Central memory CD8-positive, alpha-beta T cell (primary cell): ENCODE measurements at regions not wholly inside any gene's neighbourhood (a gene's known extent, or its start where the extent isn't known, plus 50 kb on each side); places are given as distances from the start of the nearest gene placed in this dataset.
"Not testable (repeated sequence)": the region's sequence is repeated elsewhere in the genome, so short reads cannot be mapped to it uniquely, and the experiment has no call there.

Source experiments
- ATAC-seq: fragments of 150-1000 bp; cut with Tn5 transposase; replicated peaks from 2 replicates; pipeline ENCODE4 v1.10.0; 2022; ENCODE audit warnings: mild to moderate bottlenecking, moderate FRiP score, moderate number of reproducible peaks; ENCODE audit not compliant: poor library complexity, severe bottlenecking; ENCODE audit errors: extremely low read depth
- DNase-seq, 2 donors: peaks; one replicate each; pipeline ENCODE4 v3.0.0; 2021; ENCODE audit warnings: low spot score in 2 of 2
- H3K27ac Mint-ChIP-seq: one replicate; pipeline ENCODE4 v1.8.0; 2022; ENCODE audit warnings: low read depth, mild to moderate bottlenecking, moderate library complexity, mixed read lengths
- H3K27me3 Mint-ChIP-seq: one replicate; pipeline ENCODE4 v1.8.0; 2022; ENCODE audit warnings: mixed read lengths
- H3K36me3 Mint-ChIP-seq: one replicate; pipeline ENCODE4 v1.8.0; 2022; ENCODE audit warnings: mild to moderate bottlenecking, moderate library complexity, mixed read lengths; ENCODE audit not compliant: insufficient read depth
- H3K4me1 Mint-ChIP-seq: one replicate; pipeline ENCODE4 v1.8.0; 2022; ENCODE audit warnings: mixed read lengths
- H3K4me3 Mint-ChIP-seq: one replicate; pipeline ENCODE4 v1.8.0; 2022; ENCODE audit warnings: mild to moderate bottlenecking, moderate library complexity, mixed read lengths
- H3K9me3 Mint-ChIP-seq: one replicate; pipeline ENCODE4 v1.8.0; 2022; ENCODE audit warnings: mixed read lengths

GRCh38 chr14:28603606-28604005 lies 163.0 kb upstream of the FOXG1 start:
- peaks cover 19% of the 10 kb centered on the region for H3K9me3 Mint-ChIP-seq
- no peak overlapping the region for H3K27ac Mint-ChIP-seq
- no peaks in the 10 kb centered on the region for H3K4me1 Mint-ChIP-seq
- no peaks in the 10 kb centered on the region for H3K36me3 Mint-ChIP-seq
- DNase-seq (no peak), ATAC-seq (no peak)
- H3K4me3 Mint-ChIP-seq = no peak overlapping the region
- H3K27me3 Mint-ChIP-seq = no peaks in the 10 kb centered on the region

- Mint-ChIP-seq H3K4me3 (no peak overlapping the region), H3K36me3 (no peaks in the 10 kb centered on the region), H3K9me3 (peaks cover 11% of the 10 kb centered on the region), H3K27ac (no peak overlapping the region), H3K27me3 (no peaks in the 10 kb centered on the region), H3K4me1 (no peaks in the 10 kb centered on the region)
- no peak for DNase-seq
- ATAC-seq = no peak
These were observed 158.9 kb upstream of the FOXG1 start for GRCh38 chr14:28607661-28608060.

- H3K4me3 Mint-ChIP-seq = no peak overlapping the region
- peaks cover 5% of the 10 kb centered on the region for H3K9me3 Mint-ChIP-seq
- H3K36me3 Mint-ChIP-seq = no peaks in the 10 kb centered on the region
- DNase-seq = no peak
- H3K27me3 Mint-ChIP-seq = no peaks in the 10 kb centered on the region
- no peak for ATAC-seq
- no peak overlapping the region for H3K27ac Mint-ChIP-seq
- H3K4me1 Mint-ChIP-seq = no peaks in the 10 kb centered on the region
These were observed 158.1 kb upstream of the FOXG1 start for GRCh38 chr14:28608443-28608842.

GRCh38 chr14:28608851-28609828 lies 157.4 kb upstream of the FOXG1 start:
- Mint-ChIP-seq H3K36me3 (no peaks in the 10 kb centered on the region), H3K4me1 (no peaks in the 10 kb centered on the region), H3K4me3 (no peak overlapping the region), H3K9me3 (peaks cover 11% of the 10 kb centered on the region), H3K27ac (no peak overlapping the region), H3K27me3 (no peaks in the 10 kb centered on the region)
- no peak for ATAC-seq
- no peak for DNase-seq

GRCh38 chr14:28612414-28612813 lies 154.2 kb upstream of the FOXG1 start:
- Mint-ChIP-seq H3K4me3 (no peak overlapping the region), H3K27ac (no peak overlapping the region), H3K36me3 (no peaks in the 10 kb centered on the region), H3K4me1 (no peaks in the 10 kb centered on the region), H3K9me3 (peaks cover 29% of the 10 kb centered on the region), H3K27me3 (no peaks in the 10 kb centered on the region)
- DNase-seq (no peak), ATAC-seq (no peak)

- H3K9me3 Mint-ChIP-seq = peaks cover 29% of the 10 kb centered on the region
- no peaks in the 10 kb centered on the region for H3K4me1 Mint-ChIP-seq
- ATAC-seq = no peak
- no peak for DNase-seq
- no peaks in the 10 kb centered on the region for H3K36me3 Mint-ChIP-seq
- H3K27ac Mint-ChIP-seq = no peak overlapping the region
- no peak overlapping the region for H3K4me3 Mint-ChIP-seq
- no peaks in the 10 kb centered on the region for H3K27me3 Mint-ChIP-seq
These were observed 153.1 kb upstream of the FOXG1 start for GRCh38 chr14:28613532-28613931.

GRCh38 chr14:28626780-28627179 lies 139.8 kb upstream of the FOXG1 start:
- ATAC-seq (no peak), DNase-seq (no peak)
- Mint-ChIP-seq H3K27ac (no peak overlapping the region), H3K27me3 (no peaks in the 10 kb centered on the region), H3K36me3 (no peaks in the 10 kb centered on the region), H3K4me1 (no peaks in the 10 kb centered on the region), H3K9me3 (peaks cover 12% of the 10 kb centered on the region), H3K4me3 (no peak overlapping the region)

GRCh38 chr14:28629328-28630004 lies 137.1 kb upstream of the FOXG1 start:
- DNase-seq (no peak), ATAC-seq (no peak)
- Mint-ChIP-seq H3K4me3 (no peak overlapping the region), H3K36me3 (no peaks in the 10 kb centered on the region), H3K9me3 (peaks cover 16% of the 10 kb centered on the region), H3K27ac (no peak overlapping the region), H3K4me1 (no peaks in the 10 kb centered on the region), H3K27me3 (no peaks in the 10 kb centered on the region)

GRCh38 chr14:28630100-28630499 lies 136.5 kb upstream of the FOXG1 start:
- DNase-seq = no peak
- no peaks in the 10 kb centered on the region for H3K4me1 Mint-ChIP-seq
- no peak overlapping the region for H3K4me3 Mint-ChIP-seq
- peaks cover 16% of the 10 kb centered on the region for H3K9me3 Mint-ChIP-seq
- H3K36me3 Mint-ChIP-seq = no peaks in the 10 kb centered on the region
- no peaks in the 10 kb centered on the region for H3K27me3 Mint-ChIP-seq
- no peak overlapping the region for H3K27ac Mint-ChIP-seq
- ATAC-seq = no peak

- no peak overlapping the region for H3K27ac Mint-ChIP-seq
- ATAC-seq (no peak), DNase-seq (no peak)
- no peaks in the 10 kb centered on the region for H3K27me3 Mint-ChIP-seq
- peaks cover 34% of the 10 kb centered on the region for H3K9me3 Mint-ChIP-seq
- no peaks in the 10 kb centered on the region for H3K4me1 Mint-ChIP-seq
- no peak overlapping the region for H3K4me3 Mint-ChIP-seq
- H3K36me3 Mint-ChIP-seq = no peaks in the 10 kb centered on the region
These were observed 131.2 kb upstream of the FOXG1 start for GRCh38 chr14:28635387-28635786.

GRCh38 chr14:28635816-28636215 lies 130.8 kb upstream of the FOXG1 start:
- H3K27me3 Mint-ChIP-seq, H3K36me3 Mint-ChIP-seq, H3K4me1 Mint-ChIP-seq, DNase-seq, H3K27ac Mint-ChIP-seq, H3K4me3 Mint-ChIP-seq, ATAC-seq: not testable (repeated sequence)
- peaks cover 32% of the 10 kb centered on the region for H3K9me3 Mint-ChIP-seq

GRCh38 chr14:28641189-28641588 lies 125.4 kb upstream of the FOXG1 start:
- not testable (repeated sequence) for H3K4me1 Mint-ChIP-seq, H3K27me3 Mint-ChIP-seq, H3K4me3 Mint-ChIP-seq, DNase-seq, H3K27ac Mint-ChIP-seq, H3K36me3 Mint-ChIP-seq, ATAC-seq
- peaks cover 34% of the 10 kb centered on the region for H3K9me3 Mint-ChIP-seq

GRCh38 chr14:28651148-28651547 lies 115.4 kb upstream of the FOXG1 start:
- H3K36me3 Mint-ChIP-seq = no peaks in the 10 kb centered on the region
- peaks cover 26% of the 10 kb centered on the region for H3K9me3 Mint-ChIP-seq
- ATAC-seq (no peak), DNase-seq (no peak)
- H3K4me3 Mint-ChIP-seq = no peak overlapping the region
- no peaks in the 10 kb centered on the region for H3K4me1 Mint-ChIP-seq
- H3K27ac Mint-ChIP-seq = no peak overlapping the region
- H3K27me3 Mint-ChIP-seq = no peaks in the 10 kb centered on the region
